SK-N-MC (cell line): ENCODE measurements at regions not wholly inside any gene's neighbourhood (a gene's known extent, or its start where the extent isn't known, plus 50 kb on each side); places are given as distances from the start of the nearest gene placed in this dataset.

Experiments
- EZH2 ChIP-seq: fragments of 200-600 bp; sonication (generic); IDR thresholded peaks from one replicate; pipeline ENCODE4 v1.6.1; 2017; ENCODE audit warnings: antibody characterized with exemption
- POLR2AphosphoS5 ChIP-seq: IDR thresholded peaks from 2 replicates; pipeline ENCODE4 v1.6.1; 2012; ENCODE audit warnings: mild to moderate bottlenecking, low read depth, low read length, borderline replicate concordance

GRCh38 chr21:27671207-27671606 lies 704.3 kb upstream of the ADAMTS5 start:
- no peak for TF ChIP-seq EZH2
- no peak for TF ChIP-seq POLR2AphosphoS5
